SHP77 (cell line): ENCODE measurements at regions not wholly inside any gene's neighbourhood (a gene's known extent, or its start where the extent isn't known, plus 50 kb on each side); places are given as distances from the start of the nearest gene placed in this dataset.

Experiments used
- DNase-seq, 2 experiments: peaks; one replicate each; lab custom pipeline; 2025; lab: John Stamatoyannopoulos, UW

DNA sequence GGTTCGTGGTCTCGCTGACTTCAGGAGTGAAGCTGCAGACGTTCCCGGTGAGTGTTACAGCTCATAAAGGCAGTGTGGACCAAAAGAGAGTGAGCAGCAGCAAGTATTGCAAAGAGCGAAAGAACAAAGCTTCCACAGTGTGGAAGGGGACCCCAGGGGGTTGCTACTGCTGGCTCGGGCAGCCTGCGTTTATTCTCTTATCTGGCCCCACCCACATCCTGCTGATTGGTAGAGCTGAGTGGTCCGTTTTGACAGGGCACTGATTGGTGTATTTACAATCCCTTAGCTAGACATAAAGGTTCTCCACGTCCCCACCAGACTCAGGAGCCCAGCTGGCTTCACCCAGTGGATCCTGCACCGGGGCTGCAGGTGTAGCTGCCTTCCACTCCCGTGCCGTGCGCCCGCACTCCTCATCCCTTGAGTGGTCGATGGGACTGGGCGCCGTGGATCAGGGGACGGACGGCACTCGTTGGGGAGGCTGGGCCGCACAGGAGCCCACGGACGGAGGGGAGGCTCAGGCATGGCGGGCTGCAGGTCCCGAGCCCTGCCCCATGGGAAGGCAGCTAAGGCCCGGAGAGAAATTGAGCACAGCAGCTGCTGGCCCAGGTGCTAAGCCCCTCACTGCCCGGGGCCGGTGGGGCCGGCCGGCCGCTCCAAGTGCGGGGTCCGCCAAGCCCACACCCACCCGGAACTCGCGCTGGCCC is 2661.6 kb upstream of the PCDH20 start:
- peak; percentile 42 to 54 for DNase-seq

DNA sequence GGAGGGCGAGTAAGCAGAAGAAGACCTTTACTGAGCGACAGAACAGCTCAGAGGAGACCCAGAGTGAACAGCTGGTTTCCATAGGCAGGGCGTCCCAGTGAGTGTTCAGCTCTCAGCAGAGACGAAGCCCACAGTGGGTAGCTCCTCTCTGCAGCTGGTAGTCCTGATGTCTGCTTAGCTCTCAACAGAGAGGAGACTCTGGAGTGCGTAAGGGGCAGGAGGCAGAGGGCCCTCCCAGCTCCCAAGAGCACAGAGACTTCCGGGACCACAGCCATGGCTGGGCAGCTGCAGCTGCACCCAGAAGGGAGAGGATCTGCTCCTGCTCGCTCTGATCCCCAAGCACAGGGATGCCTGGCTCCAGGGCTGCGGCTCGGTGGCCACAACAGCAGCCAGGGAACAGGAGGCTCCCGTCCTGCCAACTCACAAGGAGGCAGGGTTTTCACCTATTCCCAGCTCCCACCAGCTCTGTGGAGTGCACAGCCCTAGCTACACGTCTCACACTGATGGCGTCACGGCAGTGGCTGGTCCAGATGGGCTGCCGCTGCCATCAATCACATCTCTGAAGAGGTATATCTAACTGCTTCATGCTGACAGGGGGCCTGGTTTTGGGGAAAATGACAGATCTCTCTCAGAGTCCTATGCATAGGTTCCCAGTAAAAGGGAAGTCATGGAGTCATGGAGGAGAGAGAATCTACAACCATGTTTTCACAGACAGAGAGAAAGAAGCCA is 2660.1 kb upstream of the PCDH20 start:
- peak; percentile 89 to 91 for DNase-seq

DNA sequence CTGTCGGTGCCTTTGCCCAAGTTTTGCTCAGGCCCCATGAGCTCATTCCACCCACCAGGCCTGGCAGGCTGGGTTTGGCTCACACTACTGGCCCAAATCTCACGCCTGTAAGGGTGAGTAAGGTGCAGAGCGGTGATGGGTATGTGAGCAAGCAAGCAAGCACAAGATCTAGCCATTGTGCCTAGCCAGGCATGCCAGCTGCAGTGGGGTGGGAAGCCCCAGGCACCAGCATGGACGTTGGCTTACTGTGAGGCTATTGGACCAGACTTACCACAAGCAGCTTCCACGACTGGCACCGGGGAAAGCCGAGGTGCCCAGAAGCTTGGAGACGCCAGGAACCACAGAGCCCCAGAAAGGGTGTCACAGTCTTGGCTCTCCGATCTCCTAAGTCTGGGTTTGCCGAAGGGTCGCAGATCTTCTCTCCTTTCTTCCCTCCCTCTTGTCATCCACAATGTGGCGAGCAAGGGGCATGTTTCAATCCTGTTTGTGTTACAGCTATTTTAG is 2659.4 kb upstream of the PCDH20 start:
- DNase-seq, result peak; percentile 13 to 51

GRCh38 chr13:64073203-64073602 is 2657.6 kb upstream of the PCDH20 start:
- no peak for DNase-seq

- DNase-seq, result no peak
Measured at GRCh38 chr13:64071352-64071751, 2655.7 kb upstream of the PCDH20 start.

GRCh38 chr13:64069892-64070291 is 2654.2 kb upstream of the PCDH20 start:
- DNase-seq, result no peak

DNA sequence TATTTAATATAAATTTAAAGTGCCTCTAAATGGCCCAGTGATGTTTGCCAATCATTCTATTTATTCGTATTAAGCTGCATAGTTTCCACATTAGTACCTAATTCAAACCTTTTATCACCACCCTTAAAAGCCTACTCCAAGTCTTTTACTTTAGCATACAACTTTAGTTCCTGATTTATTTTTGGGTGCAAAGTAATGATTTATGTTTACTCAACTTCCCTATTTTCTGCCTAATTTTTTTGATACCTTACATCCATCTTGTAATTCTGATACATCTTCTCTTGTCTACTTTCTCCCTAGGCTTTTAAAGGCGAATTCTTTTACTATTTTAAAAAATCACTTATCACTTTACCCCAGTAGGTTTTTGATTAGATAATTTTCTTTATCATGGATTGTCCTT is 2651.1 kb upstream of the PCDH20 start:
- DNase-seq, result no peak

DNA sequence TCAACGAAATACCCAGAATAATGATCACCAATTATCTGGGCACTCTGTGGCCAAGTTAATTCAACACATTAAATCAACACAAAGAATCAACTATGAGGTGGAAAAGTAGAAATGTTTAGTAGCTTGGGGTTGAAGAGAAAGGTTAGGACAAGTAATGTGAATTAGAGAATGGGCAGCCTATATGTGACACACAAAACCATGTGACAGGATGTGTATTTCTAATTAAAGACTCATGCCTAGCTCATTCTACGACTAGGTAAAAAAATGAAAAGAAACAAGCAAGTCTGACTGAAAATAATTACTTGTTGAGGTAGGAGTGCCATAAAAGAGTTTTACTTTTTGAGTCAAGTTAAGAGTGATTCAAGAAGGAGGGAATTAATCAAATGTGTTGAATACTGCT is 2646.0 kb upstream of the PCDH20 start:
- DNase-seq, result no peak

DNA sequence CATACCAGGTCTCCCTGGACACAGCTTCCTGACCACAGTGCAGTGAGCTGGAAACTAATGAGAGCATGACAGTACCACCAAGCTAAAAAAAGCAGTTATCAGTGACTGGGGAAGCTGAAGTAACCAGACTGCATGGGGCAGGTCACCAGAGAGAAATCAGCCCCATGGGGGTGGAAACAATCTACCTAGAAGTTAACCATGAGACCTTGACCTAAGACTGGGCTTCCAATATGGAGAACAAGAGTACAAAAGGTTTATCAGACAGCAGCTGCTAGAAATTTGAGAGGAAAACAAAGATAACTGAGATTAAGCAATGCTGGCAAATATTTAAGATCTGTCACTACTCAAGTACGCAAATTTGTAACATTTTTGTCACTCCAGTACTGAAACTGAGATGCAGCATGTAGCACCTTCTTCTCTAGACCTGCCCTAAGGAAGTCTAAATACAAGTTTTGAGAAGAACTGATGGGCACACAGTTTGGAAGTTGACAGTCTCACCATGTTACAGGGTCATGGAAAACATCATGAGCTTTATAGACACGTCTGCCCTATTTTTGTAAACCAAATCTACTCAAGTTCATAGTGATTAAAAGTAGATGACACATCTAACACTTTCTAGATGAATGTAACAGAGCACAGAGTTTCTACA is 2641.8 kb upstream of the PCDH20 start:
- DNase-seq, result no peak

DNA sequence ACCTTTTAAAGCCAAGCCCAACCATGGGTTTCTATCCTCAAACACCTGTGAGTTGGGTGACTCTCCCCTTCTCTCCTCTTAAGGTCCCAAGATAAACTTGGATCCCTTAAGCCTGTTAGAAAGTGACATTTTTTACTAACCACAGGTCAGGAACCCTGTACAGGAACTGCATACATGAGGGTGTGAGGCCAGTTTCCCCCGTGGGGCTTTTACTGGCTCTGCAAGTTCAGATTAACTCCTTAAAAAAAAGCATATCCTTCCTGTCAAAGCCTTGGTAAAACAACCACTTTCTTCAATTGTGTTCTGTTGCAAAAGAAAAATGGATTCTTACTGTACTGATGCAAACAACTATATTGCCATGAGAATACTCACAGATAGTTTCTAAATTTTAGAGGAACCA is 2638.7 kb upstream of the PCDH20 start:
- DNase-seq, result no peak

GRCh38 chr13:64052521-64052920 is 2636.9 kb upstream of the PCDH20 start:
- DNase-seq, result no peak

DNA sequence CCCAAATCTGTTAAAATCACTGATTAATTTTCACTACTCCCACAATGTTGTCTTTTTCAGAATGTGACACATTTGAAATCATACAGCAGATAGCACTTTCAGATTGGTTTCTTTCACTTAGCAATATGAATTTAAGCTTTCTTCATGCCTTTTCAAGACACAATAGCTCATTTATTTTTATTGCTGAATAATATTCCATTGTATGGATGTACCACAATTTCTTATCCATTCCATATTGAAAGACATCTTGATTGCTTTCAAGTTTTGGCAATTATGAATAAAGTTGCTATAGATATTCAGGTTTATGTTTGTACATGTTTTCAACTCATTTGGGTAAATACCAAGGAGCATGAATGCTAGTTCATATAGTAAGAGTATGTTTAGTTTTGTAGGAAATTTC is 2635.6 kb upstream of the PCDH20 start:
- DNase-seq, result no peak

GRCh38 chr13:64041296-64041695 is 2625.6 kb upstream of the PCDH20 start:
- DNase-seq, result no peak

- no peak for DNase-seq
Measured at GRCh38 chr13:64033921-64034320, 2618.3 kb upstream of the PCDH20 start.

DNA sequence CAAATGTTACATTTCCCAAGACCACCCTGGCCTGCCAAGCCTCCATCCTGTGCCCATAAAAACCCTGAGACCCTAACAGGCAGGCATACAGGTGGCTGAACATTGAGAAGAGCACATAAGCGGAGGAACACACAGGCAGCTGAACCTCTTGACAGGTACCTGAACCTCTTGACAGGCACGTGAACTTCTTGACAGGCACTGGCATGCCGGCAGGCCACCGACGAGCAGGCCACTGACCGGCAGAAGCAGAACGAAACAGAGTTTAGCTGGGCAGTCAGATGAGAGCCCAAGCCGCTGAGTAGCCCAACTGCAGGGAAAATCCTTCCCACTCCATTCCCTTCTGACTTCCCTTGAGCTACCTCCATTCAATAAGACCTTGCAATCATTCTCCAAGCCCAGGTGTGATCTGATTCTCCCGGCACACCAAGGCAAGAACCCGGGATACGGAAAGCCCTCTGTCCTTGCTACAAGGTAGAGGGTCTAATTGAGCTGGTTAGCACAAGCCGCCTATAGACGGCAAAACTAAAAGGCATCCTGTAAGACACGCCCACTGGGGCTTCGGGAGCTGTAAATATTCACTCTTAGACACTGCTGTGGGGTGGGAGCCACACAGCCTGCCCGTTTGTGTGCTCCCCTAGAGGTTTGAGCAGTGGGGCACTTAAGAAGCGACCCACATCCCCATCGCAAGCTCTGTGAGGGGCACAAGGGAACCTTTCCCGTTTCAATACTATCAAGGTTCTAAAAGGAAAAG is 2613.9 kb upstream of the PCDH20 start:
- DNase-seq, result no peak

GRCh38 chr13:64028551-64028950 is 2612.9 kb upstream of the PCDH20 start:
- no peak for DNase-seq

DNA sequence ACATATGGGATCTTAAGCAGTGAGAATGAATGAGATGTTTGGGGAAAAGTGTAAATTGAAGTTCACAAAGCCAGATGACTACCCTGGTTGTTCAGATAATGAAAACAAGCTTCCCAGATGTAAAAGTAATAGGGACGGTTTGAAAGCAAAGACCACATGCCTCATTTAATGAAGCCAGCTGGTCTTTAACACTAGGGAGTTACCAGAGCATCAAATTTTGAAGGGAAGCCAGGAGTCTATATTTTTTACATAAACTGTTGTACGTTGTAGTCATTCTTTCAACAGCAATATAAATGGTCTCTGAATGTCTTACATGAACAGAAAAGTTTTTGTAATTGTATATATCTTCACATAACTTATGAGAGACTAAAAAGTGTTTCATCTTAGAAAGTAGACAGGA is 2604.5 kb upstream of the PCDH20 start:
- no peak for DNase-seq

- no peak for DNase-seq
Measured at GRCh38 chr13:64007339-64007738, 2591.7 kb upstream of the PCDH20 start.

GRCh38 chr13:64000321-64000720 is 2584.7 kb upstream of the PCDH20 start:
- no peak for DNase-seq

DNA sequence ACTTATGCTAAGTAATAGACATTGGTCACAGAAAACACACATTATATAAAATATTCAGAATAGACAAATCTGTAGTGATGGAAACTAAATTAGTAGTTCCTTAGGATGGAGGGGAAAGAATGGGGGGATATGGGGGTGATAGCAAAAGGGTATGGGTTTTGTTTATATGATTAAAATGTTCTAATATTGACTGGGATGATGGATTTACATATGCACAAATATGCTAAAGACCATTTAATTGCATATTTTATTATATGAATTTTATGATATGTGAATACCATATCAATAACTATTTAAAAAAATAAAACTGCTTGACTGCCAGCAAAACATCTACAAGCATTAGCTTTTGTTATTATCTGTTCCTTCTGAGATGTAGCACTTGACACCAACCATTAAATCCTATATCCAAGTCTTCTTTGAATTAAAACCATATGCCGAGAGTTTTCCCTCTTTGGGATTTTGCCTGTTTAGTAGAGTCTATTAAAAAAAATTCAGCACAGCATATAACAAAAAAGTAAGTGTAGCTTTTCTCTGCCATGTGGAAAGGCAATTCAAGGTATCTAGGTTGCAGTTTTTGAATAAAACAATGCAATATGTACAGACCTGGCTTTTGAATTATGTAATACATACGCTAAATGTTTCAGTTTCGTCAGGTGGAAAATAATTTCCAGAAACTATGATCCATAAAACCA is 2584.1 kb upstream of the PCDH20 start:
- no peak for DNase-seq

- DNase-seq, result no peak
Measured at GRCh38 chr13:63983366-63983765, 2567.7 kb upstream of the PCDH20 start.

GRCh38 chr13:63979951-63980350 is 2564.3 kb upstream of the PCDH20 start:
- no peak for DNase-seq
